HG03571 (cell line): ENCODE measurements at regions not wholly inside any gene's neighbourhood (a gene's known extent, or its start where the extent isn't known, plus 50 kb on each side); places are given as distances from the start of the nearest gene placed in this dataset.
A peak's percentile ranks its signal among the peaks of the same experiment; 100 is the strongest.

Experiments
- ATAC-seq: cut with Tn5 transposase; IDR thresholded peaks from one replicate; pipeline ENCODE4 v1.9.1; 2021; ENCODE audit not compliant: unreplicated experiment

DNA sequence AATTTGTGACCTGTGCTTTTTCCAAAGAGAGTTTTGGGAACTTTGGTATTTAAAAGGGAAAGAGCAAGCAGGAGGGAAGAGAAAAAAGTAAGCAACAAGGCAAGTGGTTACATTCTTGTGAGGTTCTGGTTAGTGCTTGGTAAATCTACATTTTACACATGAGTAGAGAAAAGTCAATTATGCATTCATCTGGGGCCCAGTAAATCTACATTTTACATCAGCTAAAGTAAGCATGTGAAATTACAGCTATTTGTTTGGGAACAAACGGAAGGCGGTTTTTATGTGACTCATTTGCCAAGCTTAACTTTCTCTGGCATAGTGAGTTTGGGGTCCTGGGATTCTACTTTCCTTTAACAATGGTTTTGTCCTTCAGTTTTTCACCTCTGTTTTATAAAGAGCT, 102.2 kb downstream of the SNX18 start:
- ATAC-seq = no peak

DNA sequence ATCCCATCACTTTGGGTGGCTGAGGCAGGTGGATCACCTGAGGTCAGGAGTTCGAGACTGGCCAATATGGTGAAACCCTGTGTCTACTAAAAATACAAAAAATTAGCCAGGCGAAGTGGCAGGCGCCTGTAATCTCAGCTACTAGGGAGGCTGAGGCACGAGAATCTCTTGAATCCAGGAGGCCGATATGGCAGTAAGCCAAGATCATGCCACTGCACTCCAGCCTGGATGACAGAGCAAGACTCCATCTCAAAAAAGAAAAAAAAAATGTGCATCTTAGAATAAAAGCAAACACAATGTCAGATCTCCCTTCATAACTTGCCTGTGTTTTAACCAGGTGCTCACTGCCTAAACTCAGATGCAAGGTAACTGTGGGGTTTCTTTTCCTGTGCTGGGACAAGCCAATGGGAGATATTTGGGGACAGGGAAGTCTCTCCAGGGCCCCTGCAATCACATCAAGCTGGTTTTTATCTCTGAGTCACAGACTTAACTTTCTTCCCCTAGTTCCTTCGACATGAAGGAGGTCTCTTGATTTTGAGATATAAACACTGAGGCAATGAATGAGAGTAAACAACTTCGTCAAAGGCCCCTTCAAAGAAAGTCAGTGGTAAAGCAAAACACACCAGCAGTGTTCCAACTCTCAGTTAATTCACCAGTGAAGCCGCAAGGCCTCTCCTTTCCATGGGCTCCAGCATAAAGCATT, 99.1 kb downstream of the SNX18 start:
- ATAC-seq = no peak

DNA sequence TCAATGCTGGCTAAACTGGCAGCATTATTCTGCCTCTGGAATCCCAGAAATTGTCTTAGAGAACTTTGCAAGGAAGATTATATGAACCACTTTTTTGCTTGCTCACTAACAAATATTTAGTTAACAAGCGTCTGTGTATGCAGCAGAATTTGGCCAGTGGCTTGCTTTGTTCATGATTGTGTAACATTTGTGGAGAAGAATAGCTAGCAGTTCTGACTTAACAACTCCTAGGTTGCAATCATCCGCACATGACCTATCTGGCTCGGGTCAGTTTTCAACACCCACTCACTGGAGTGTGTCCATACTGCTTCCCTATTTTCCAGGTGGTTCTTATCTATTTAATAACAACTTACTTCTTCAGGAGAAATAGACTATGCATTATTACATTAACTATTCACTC, 98.5 kb downstream of the SNX18 start:
- no peak for ATAC-seq

DNA sequence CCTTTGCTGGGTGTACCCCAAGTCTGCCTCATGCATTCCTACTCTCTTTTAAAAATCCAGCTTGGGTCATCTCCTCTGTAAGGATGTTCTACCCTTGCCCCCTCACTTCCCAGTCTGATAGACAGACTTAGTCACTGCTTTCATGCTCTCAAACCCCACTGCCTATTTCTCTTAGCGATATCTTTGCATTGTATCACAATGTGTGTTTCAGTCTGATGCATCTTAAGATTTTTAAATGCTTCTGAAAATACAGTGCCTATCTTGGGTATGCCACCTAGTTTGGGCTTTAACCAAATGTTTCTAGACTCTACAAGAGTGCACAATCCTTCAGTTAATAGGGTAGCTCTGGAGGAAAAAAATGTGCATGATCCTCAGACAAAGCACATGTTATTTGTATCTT, 97.8 kb downstream of the SNX18 start:
- no peak for ATAC-seq

DNA sequence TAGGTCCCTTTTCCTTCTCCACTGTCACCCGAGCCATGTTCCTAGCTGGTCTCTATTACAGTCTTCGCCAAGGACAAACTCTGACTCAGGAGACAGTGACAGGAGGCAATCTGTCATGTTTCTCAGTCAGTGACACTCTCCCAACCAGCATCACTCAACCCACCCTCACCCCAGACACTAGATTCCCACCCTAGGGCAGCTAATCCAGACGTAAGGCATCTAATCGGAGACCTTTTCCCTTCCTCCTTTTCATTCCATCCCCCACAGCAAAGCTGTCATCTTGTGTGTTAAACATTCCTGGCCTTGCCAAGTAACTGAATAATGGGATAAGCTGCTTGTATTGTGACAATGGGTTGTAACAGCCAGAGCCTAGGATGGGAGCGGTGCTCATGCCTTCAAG, 95.2 kb downstream of the SNX18 start:
- ATAC-seq = no peak

DNA sequence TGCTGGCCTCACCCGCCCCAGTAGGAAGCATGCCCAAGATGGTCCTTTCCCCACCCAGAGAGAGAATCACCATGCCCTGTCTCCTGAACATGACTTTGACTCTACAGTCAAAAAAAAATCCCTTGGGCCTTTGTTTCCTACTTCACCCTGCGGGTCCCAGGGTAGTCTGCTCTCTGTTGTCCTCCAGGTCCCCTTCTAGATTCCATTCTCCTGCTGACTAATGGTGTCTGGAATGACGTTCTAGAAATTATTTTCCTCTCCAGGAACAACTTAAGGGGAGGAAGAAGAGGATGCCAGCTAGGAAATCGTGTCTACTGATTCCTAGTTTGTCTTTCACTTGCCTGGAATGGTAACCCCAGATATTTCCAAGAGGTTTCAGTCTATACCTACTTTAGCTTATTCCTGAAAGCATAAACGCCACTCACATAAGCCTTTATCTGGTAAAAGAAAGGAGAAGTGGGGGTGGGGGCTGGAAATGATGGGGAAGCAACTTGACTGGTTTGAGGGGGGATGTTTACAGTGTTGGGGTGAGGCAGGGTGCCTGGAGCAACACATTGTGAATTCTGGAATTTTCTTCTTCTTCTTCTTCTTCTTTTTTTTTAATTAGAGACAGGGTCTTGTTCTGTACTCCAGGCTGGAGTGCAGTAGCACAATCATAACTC, 93.9 kb downstream of the SNX18 start:
- no peak for ATAC-seq

DNA sequence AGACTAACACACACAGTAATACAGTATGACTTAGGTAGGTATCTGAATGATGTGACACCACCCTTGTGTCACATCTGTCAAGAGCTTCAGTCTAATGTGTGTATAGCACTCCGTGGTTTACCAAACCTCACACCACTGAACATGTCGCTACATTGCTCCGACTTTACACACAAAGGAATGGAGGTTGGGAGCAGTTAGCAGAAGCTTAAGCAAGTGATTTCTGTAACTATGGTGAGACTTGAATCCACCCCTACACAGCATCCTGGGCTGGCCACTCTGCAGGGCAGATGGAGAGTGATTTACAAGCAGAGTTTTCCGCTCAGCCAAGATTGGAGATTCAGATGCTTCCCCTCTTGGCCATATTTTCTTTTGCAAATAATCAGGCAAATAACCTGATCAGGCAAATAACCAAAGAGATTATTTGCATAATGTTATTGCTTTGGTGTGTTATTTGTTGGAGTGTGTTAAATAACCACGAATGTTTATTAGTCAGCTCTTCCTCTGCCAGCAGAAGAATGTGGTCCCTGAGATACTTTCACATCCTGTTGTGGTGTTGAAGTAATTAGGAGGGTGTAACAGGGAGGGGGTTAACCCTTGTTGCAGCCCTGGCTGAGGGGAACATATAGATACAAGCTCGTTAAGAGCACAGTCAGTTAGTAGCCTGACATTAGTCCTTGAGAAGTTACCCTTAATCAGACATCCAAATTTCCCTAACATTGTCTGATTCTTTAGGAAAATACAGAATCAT, 92.8 kb downstream of the SNX18 start:
- peak; percentile 92 for ATAC-seq

DNA sequence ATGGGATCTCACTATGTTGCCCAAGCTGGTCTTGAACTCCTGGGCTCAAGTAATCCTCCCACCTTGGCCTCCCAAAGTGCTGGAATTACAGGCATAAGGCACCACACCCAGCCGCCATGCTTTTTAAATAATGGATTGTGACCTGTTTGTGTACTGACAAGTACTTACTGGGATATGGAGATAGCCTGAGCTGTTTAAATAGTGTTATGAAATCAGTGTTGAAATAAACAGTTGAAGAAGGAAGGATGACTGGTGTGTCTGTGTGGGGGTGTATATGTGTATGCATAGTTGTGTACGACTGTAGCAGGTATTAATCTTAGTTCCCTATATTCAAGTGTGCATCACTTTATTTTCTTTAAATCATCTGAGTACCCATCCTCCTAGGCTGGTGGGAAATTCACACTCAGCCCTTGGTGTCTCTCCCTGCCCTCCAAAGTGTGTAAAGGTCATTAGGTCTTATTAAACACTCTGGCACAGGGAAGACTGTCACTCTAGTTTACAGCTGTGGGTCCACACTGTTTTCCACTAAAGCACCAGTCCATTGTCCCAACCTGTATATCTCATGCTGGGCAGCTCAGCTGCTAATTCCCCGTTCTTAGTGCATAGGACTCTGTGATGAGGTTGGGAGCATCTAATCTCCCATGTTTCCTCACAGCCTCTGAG, 91.0 kb downstream of the SNX18 start:
- ATAC-seq = no peak

DNA sequence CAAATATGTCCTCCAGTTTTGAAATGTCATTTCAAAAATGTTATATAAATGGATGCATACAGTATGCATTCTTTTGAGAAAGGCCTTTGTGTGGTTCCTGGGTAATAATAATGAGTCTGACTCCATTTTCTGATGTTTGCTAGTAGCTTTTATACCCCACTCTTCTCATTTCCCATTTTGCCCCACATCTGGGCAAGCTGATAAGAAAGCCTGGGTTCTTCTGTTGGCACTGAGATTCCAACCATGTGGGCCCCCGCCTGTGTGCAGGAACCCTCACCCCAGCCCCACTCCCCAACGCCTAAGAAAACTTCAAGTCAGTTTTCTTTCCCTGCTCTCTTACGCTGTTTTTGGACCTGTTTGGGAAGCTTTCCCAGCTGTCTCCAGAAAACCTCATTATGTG, 89.4 kb downstream of the SNX18 start:
- no peak for ATAC-seq

DNA sequence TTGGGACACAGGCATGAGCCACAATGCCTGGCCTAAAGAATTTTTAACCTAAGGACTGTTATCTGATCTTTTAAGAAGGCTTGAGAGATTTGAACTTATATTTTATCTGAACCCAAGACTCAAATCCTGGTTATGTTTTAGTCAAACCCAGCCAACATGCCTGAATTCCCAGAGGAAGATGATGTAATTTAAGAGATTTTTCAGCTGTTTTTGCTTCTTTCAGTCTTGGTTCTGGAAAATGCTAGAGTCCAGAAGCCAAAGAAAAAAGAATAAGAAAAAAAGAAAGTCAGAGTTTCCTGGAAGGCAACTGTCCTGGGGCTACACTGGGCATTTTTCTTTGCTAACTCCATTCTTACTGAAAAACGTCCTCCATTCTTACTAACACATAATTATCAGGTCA, 85.8 kb downstream of the SNX18 start:
- ATAC-seq = no peak

DNA sequence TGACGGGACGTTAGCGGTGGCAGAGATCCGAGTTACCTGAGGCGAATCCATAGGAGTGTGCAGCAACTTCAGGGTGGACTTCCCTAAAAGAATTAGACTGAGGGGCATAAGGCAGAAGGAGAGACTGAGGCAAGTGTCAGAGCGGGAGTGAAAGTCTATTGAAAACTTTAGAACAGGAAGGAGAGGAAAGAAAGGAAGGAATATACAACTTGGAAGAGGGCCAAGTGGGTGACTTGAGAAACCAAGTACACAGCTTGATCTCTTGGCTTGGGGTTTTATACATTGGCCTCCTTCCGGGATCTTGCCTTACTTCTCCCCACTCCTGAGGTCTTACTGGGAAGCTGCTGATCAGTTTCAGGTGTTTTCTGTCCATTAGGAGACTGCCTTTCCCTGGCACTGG, 84.9 kb downstream of the SNX18 start:
- ATAC-seq = no peak

DNA sequence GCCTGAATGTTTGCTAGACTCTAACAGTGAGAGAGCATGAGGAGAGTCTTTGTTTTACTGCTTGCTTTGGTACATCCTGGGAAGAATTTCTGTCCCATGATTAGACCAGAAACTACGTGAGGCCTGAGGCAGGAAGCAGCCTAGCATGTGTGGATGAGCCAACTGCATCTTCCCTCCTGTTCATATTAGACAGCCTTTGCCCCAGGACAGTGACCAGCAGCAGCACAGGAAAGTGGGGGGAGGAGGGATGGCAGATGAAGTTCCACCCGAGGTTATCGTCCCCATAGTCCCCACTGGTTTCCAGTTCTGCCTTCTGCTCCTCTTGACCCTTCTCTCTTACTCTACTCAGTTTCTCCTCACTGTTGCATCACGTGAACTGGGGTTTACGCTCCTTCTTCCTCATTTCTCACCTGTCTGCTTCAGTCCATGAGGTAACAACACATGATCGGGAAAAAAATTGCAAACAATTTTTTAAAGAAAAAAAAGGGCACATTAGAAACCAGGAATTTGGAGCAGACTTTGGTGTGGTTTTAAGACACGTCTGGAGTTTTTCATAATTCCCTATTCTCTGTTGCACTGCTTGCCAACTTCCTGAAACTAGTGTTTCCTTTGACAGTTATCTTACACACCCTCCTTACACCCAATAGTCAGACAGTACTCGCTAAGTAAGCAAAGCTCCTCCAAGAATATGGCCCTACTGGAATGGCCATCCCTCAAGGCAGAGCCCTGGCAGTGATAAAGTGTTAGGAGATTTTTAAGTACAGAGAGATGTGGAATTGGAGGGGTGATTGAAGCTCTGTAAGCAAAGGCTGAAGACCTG, 84.1 kb downstream of the SNX18 start:
- ATAC-seq = no peak
